Keratinocyte (primary cell): ENCODE measurements at regions not wholly inside any gene's neighbourhood (a gene's known extent, or its start where the extent isn't known, plus 50 kb on each side); places are given as distances from the start of the nearest gene placed in this dataset.
"Not testable (repeated sequence)": the region's sequence is repeated elsewhere in the genome, so short reads cannot be mapped to it uniquely, and the experiment has no call there.

ENCODE experiments used
- DNase-seq: peaks from one replicate; pipeline ENCODE4 v3.0.0-alpha.2; 2011; ENCODE audit warnings: low read depth, missing footprints, low spot score
- FAIRE-seq: peaks from 2 replicates; lab custom pipeline; 2011; peaks lifted over from hg19 to GRCh38; lab: Jason Lieb, UNC
- H2AFZ ChIP-seq: 2 replicates; pipeline ENCODE4 v1.6.0; 2012; ENCODE audit warnings: low read length, control low read depth, inconsistent platforms; ENCODE audit not compliant: control insufficient read depth
- H3K27ac ChIP-seq: 2 replicates; pipeline ENCODE4 v1.5.1; 2011; ENCODE audit warnings: low read length; ENCODE audit not compliant: control insufficient read depth, insufficient read depth
- H3K27me3 ChIP-seq: 3 replicates; pipeline ENCODE4 v1.6.0; 2011; ENCODE audit warnings: low read length; ENCODE audit not compliant: control insufficient read depth, insufficient read depth; ENCODE audit errors: extremely low read depth
- H3K36me3 ChIP-seq, 2 experiments: 2 replicates in 1 of 2; 3 replicates in 1 of 2; pipeline ENCODE4 v1.5.1; 2011; ENCODE audit warnings: low read length in 2 of 2, mild to moderate bottlenecking in 1 of 2; ENCODE audit not compliant: control insufficient read depth in 2 of 2, insufficient read depth in 2 of 2; ENCODE audit errors: extremely low read depth in 1 of 2
- H3K4me1 ChIP-seq: 3 replicates; pipeline ENCODE4 v1.5.1; 2011; ENCODE audit warnings: low read length; ENCODE audit not compliant: control insufficient read depth, insufficient read depth; ENCODE audit errors: extremely low read depth
- H3K4me2 ChIP-seq: 3 replicates; pipeline ENCODE4 v1.6.0; 2011; ENCODE audit warnings: low read depth, low read length; ENCODE audit not compliant: control insufficient read depth, insufficient read depth; ENCODE audit errors: extremely low read depth
- H3K4me3 ChIP-seq, 3 experiments: fragments of 200-600 bp in 1 of 3; sonication (generic) in 1 of 3; 2 replicates in 2 of 3; 3 replicates in 1 of 3; pipeline ENCODE4 v1.5.1; 2011 to 2016; ENCODE audit warnings: low read length in 3 of 3, mild to moderate bottlenecking in 3 of 3, control low read depth in 2 of 3, inconsistent platforms in 1 of 3, low read depth in 1 of 3, mixed read lengths in 1 of 3, mixed run types in 1 of 3, moderate library complexity in 1 of 3; ENCODE audit not compliant: control insufficient read depth in 2 of 3, insufficient read depth in 2 of 3; ENCODE audit errors: extremely low read depth in 1 of 3
- H3K79me2 ChIP-seq: 2 replicates; pipeline ENCODE4 v1.6.0; 2012; ENCODE audit warnings: low read length; ENCODE audit not compliant: control insufficient read depth, insufficient read depth
- H3K9ac ChIP-seq: 3 replicates; pipeline ENCODE4 v1.6.0; 2011; ENCODE audit warnings: low read length; ENCODE audit not compliant: control insufficient read depth, insufficient read depth; ENCODE audit errors: extremely low read depth
- H3K9me1 ChIP-seq: 3 replicates; pipeline ENCODE4 v1.6.0; 2011; ENCODE audit warnings: low read length; ENCODE audit not compliant: control insufficient read depth, insufficient read depth; ENCODE audit errors: extremely low read depth
- H3K9me3 ChIP-seq: 2 replicates; pipeline ENCODE4 v1.5.1; 2012; ENCODE audit warnings: low read depth, low read length; ENCODE audit not compliant: control insufficient read depth
- H4K20me1 ChIP-seq: 3 replicates; pipeline ENCODE4 v1.6.0; 2011; ENCODE audit warnings: low read length; ENCODE audit not compliant: control insufficient read depth, insufficient read depth; ENCODE audit errors: extremely low read depth
- EZH2 ChIP-seq: IDR thresholded peaks from one replicate; pipeline ENCODE4 v1.6.1; 2012; ENCODE audit warnings: inconsistent platforms, mild to moderate bottlenecking, low read length, moderate library complexity
- dilution Hi-C: fragments of 300-500 bp; cut with MboI; formaldehyde crosslinking; loops from one replicate; pipeline ENCODE4 v1.7.0; 2020; ENCODE audit warnings: low sequenced_read_pairs; ENCODE audit not compliant: extremely low pct_ligation_motif_present
- TF ChIP-seq, protein P1 (sequence below), 3 experiments: IDR thresholded peaks in 1 of 3; conservative IDR thresholded peaks in 1 of 3; optimal IDR thresholded peaks in 1 of 3; 2 replicates in 2 of 3; 3 replicates in 1 of 3; pipeline versions ENCODE3 to v1.5.1; 2011; ENCODE audit warnings: low read length in 3 of 3, mild to moderate bottlenecking in 3 of 3, moderate library complexity in 2 of 3, control low read depth in 1 of 3, inconsistent platforms in 1 of 3; ENCODE audit not compliant: insufficient read depth in 2 of 3; ENCODE audit errors: extremely low read depth in 1 of 3

- H3K9me1 ChIP-seq, result no peaks in the 10 kb centered on the region
- dilution Hi-C loops, result no loop called here
- no peak overlapping the region for H3K4me2 ChIP-seq
- no peak overlapping the region for H2AFZ ChIP-seq
- no peaks in the 10 kb centered on the region for H3K4me1 ChIP-seq
- no peaks in the 10 kb centered on the region for H3K27me3 ChIP-seq
- H3K9me3 ChIP-seq, result no peaks in the 10 kb centered on the region
- no peak overlapping the region for H3K4me3 ChIP-seq
- H3K27ac ChIP-seq, result no peak overlapping the region
- no peak for DNase-seq
- no peaks in the 10 kb centered on the region for H4K20me1 ChIP-seq
- no peak for FAIRE-seq
- no peak overlapping the region for H3K9ac ChIP-seq
- no peaks in the 10 kb centered on the region for H3K79me2 ChIP-seq
- TF ChIP-seq, protein P1, sequence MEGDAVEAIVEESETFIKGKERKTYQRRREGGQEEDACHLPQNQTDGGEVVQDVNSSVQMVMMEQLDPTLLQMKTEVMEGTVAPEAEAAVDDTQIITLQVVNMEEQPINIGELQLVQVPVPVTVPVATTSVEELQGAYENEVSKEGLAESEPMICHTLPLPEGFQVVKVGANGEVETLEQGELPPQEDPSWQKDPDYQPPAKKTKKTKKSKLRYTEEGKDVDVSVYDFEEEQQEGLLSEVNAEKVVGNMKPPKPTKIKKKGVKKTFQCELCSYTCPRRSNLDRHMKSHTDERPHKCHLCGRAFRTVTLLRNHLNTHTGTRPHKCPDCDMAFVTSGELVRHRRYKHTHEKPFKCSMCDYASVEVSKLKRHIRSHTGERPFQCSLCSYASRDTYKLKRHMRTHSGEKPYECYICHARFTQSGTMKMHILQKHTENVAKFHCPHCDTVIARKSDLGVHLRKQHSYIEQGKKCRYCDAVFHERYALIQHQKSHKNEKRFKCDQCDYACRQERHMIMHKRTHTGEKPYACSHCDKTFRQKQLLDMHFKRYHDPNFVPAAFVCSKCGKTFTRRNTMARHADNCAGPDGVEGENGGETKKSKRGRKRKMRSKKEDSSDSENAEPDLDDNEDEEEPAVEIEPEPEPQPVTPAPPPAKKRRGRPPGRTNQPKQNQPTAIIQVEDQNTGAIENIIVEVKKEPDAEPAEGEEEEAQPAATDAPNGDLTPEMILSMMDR (optimal IDR thresholded peaks at IDR 0.05 in 1 of 3, IDR thresholded peaks at IDR 0.05 in 1 of 3, conservative IDR thresholded peaks at IDR 0.05 in 1 of 3; ENCODE audit: extremely low read depth in 1 of 3, insufficient read depth in 2 of 3, low read length in 3 of 3), result no peak
- no peak for TF ChIP-seq EZH2
- H3K36me3 ChIP-seq, result no peaks in the 10 kb centered on the region
Observed at GRCh38 chr7:25476863-25477499, 248.7 kb upstream of the NPVF start.

- H3K4me1 ChIP-seq, H3K9me3 ChIP-seq, H3K9ac ChIP-seq, dilution Hi-C loops, DNase-seq, H3K27ac ChIP-seq, H3K4me2 ChIP-seq, FAIRE-seq, H4K20me1 ChIP-seq, H3K4me3 ChIP-seq, H2AFZ ChIP-seq, H3K79me2 ChIP-seq, H3K9me1 ChIP-seq, H3K36me3 ChIP-seq, H3K27me3 ChIP-seq: not testable (repeated sequence)
Observed at GRCh38 chr7:25478221-25478620, 249.9 kb upstream of the NPVF start.

- Histone ChIP-seq H3K36me3 (no peaks in the 10 kb centered on the region), H3K9me3 (no peaks in the 10 kb centered on the region), H3K27ac (no peak overlapping the region), H2AFZ (no peak overlapping the region), H3K4me3 (no peak overlapping the region), H3K79me2 (no peaks in the 10 kb centered on the region), H3K4me1 (no peaks in the 10 kb centered on the region), H3K9ac (no peak overlapping the region), H4K20me1 (no peaks in the 10 kb centered on the region), H3K9me1 (no peaks in the 10 kb centered on the region), H3K4me2 (no peak overlapping the region), H3K27me3 (no peaks in the 10 kb centered on the region)
- FAIRE-seq (no peak), DNase-seq (no peak)
- no peak for TF ChIP-seq EZH2
- TF ChIP-seq, protein P1 (optimal IDR thresholded peaks at IDR 0.05 in 1 of 3, IDR thresholded peaks at IDR 0.05 in 1 of 3, conservative IDR thresholded peaks at IDR 0.05 in 1 of 3; ENCODE audit: extremely low read depth in 1 of 3, insufficient read depth in 2 of 3, low read length in 3 of 3), result no peak
- dilution Hi-C loops, result no loop called here
Observed at GRCh38 chr7:25478925-25479324, 250.6 kb upstream of the NPVF start.
